ENCODE measurements at regions not wholly inside any gene's neighbourhood (a gene's known extent, or its start where the extent isn't known, plus 50 kb on each side); places are given as distances from the start of the nearest gene placed in this dataset.

GRCh38 chr12:25833657-25834056, 124.8 kb upstream of the RASSF8 start:
- DNase-seq, result no peak

- DNase-seq, result no peak
These were observed 123.1 kb upstream of the RASSF8 start for GRCh38 chr12:25835385-25835784.

GRCh38 chr12:25838007-25838406, 120.5 kb upstream of the RASSF8 start:
- no peak for DNase-seq

- DNase-seq, result peak; percentile 41 to 50
These were observed 119.0 kb upstream of the RASSF8 start for GRCh38 chr12:25839470-25839869.

GRCh38 chr12:25840678-25841465, 117.6 kb upstream of the RASSF8 start:
- DNase-seq, result no peak

- no peak for DNase-seq
These were observed 116.2 kb upstream of the RASSF8 start for GRCh38 chr12:25842254-25842653.

- no peak for DNase-seq
These were observed 114.5 kb upstream of the RASSF8 start for GRCh38 chr12:25843976-25844375.

- no peak for DNase-seq
These were observed 113.1 kb upstream of the RASSF8 start for GRCh38 chr12:25845415-25845814.

GRCh38 chr12:25852792-25853191, 105.7 kb upstream of the RASSF8 start:
- DNase-seq, result no peak

- no peak for DNase-seq
These were observed 105.0 kb upstream of the RASSF8 start for GRCh38 chr12:25853316-25854095.

- no peak for DNase-seq
These were observed 103.5 kb upstream of the RASSF8 start for GRCh38 chr12:25854991-25855390.

- DNase-seq, result no peak
These were observed 102.8 kb upstream of the RASSF8 start for GRCh38 chr12:25855716-25856115.

- no peak for DNase-seq
These were observed 98.5 kb upstream of the RASSF8 start for GRCh38 chr12:25859976-25860375.

- peak in 1 of 2 experiments; percentile 23 for DNase-seq
These were observed 97.3 kb upstream of the RASSF8 start for GRCh38 chr12:25861226-25861625.

GRCh38 chr12:25864306-25865276, 93.9 kb upstream of the RASSF8 start:
- peak in 1 of 2 experiments; percentile 24 for DNase-seq

GRCh38 chr12:25866586-25867378, 91.7 kb upstream of the RASSF8 start:
- DNase-seq, result no peak

GRCh38 chr12:25868193-25868592, 90.3 kb upstream of the RASSF8 start:
- no peak for DNase-seq

GRCh38 chr12:25872137-25872536, 86.3 kb upstream of the RASSF8 start:
- no peak for DNase-seq

GRCh38 chr12:25875661-25876060, 82.8 kb upstream of the RASSF8 start:
- no peak for DNase-seq

- DNase-seq, result no peak
These were observed 82.0 kb upstream of the RASSF8 start for GRCh38 chr12:25876383-25877045.

- no peak for DNase-seq
These were observed 81.0 kb upstream of the RASSF8 start for GRCh38 chr12:25877446-25877845.

- DNase-seq, result no peak
These were observed 76.2 kb upstream of the RASSF8 start for GRCh38 chr12:25882266-25882665.

All from NCI-H526 (cell line).